H9 (cell line): ENCODE measurements at regions not wholly inside any gene's neighbourhood (a gene's known extent, or its start where the extent isn't known, plus 50 kb on each side); places are given as distances from the start of the nearest gene placed in this dataset.

Experiments
- DNase-seq: peaks from one replicate; pipeline ENCODE4 v3.0.0-alpha.2; 2017
- H2AFZ ChIP-seq: one replicate; pipeline ENCODE4 v1.6.1; 2013; ENCODE audit warnings: mild to moderate bottlenecking, low read length, control low read depth, moderate library complexity
- H2AK5ac ChIP-seq: 2 replicates; pipeline ENCODE4 v1.6.1; 2013; ENCODE audit warnings: low read length, control low read depth, mixed read lengths; ENCODE audit not compliant: insufficient read length
- H2BK120ac ChIP-seq: one replicate; pipeline ENCODE4 v1.6.1; 2013; ENCODE audit warnings: low read depth, mild to moderate bottlenecking, low read length, control low read depth, inconsistent platforms; ENCODE audit not compliant: poor library complexity, severe bottlenecking
- H2BK12ac ChIP-seq: 2 replicates; pipeline ENCODE4 v1.6.1; 2013; ENCODE audit warnings: low read length, control low read depth, mixed read lengths, low read depth; ENCODE audit not compliant: insufficient read length
- H2BK15ac ChIP-seq: 2 replicates; pipeline ENCODE4 v1.6.1; 2013; ENCODE audit warnings: low read depth, low read length, control low read depth
- H2BK20ac ChIP-seq: one replicate; pipeline ENCODE4 v1.6.1; 2013; ENCODE audit warnings: low read depth, mild to moderate bottlenecking, low read length, control low read depth, inconsistent platforms; ENCODE audit not compliant: poor library complexity, severe bottlenecking
- H2BK5ac ChIP-seq: 2 replicates; pipeline ENCODE4 v1.6.1; 2013; ENCODE audit warnings: low read length, control low read depth, mixed read lengths; ENCODE audit not compliant: insufficient read length
- H3K14ac ChIP-seq: 2 replicates; pipeline ENCODE4 v1.6.1; 2013; ENCODE audit warnings: low read length, control low read depth; ENCODE audit not compliant: insufficient read depth
- H3K18ac ChIP-seq: 2 replicates; pipeline ENCODE4 v1.6.1; 2013; ENCODE audit warnings: low read depth, mild to moderate bottlenecking, mixed read lengths, low read length, control low read depth; ENCODE audit not compliant: insufficient read length
- H3K23ac ChIP-seq: 2 replicates; pipeline ENCODE4 v1.6.1; 2013; ENCODE audit warnings: low read length, control low read depth, mixed read lengths, low read depth; ENCODE audit not compliant: insufficient read length
- H3K23me2 ChIP-seq: 2 replicates; pipeline ENCODE4 v1.6.1; 2013; ENCODE audit warnings: low read depth, mild to moderate bottlenecking, mixed read lengths, low read length, control low read depth; ENCODE audit not compliant: insufficient read length, poor library complexity, severe bottlenecking
- H3K27ac ChIP-seq: 2 replicates; pipeline ENCODE4 v1.5.1; 2013; ENCODE audit warnings: low read length, control low read depth, mixed read lengths, low read depth; ENCODE audit not compliant: insufficient read length
- H3K27me3 ChIP-seq: 2 replicates; pipeline ENCODE4 v1.6.1; 2013; ENCODE audit warnings: low read length, control low read depth, inconsistent platforms; ENCODE audit not compliant: insufficient read depth
- H3K4ac ChIP-seq: 2 replicates; pipeline ENCODE4 v1.6.1; 2013; ENCODE audit warnings: low read depth, mild to moderate bottlenecking, control low read depth, inconsistent platforms, low read length, moderate library complexity
- H3K4me1 ChIP-seq: 2 replicates; pipeline ENCODE4 v1.6.1; 2013; ENCODE audit warnings: low read length, control low read depth, inconsistent platforms; ENCODE audit not compliant: insufficient read depth
- H3K4me2 ChIP-seq: 2 replicates; pipeline ENCODE4 v1.6.1; 2013; ENCODE audit warnings: low read length, control low read depth, mixed read lengths; ENCODE audit not compliant: insufficient read length, insufficient read depth
- H3K56ac ChIP-seq: 2 replicates; pipeline ENCODE4 v1.6.1; 2013; ENCODE audit warnings: low read depth, mild to moderate bottlenecking, mixed read lengths, low read length, control low read depth; ENCODE audit not compliant: insufficient read length
- H3K79me1 ChIP-seq: 2 replicates; pipeline ENCODE4 v1.6.1; 2013; ENCODE audit warnings: low read depth, mild to moderate bottlenecking, moderate library complexity, low read length, control low read depth, inconsistent platforms; ENCODE audit not compliant: insufficient read depth, poor library complexity, severe bottlenecking
- H3K79me2 ChIP-seq: 2 replicates; pipeline ENCODE4 v1.6.1; 2013; ENCODE audit warnings: low read length, control low read depth, inconsistent platforms; ENCODE audit not compliant: insufficient read depth
- H3K9ac ChIP-seq: 2 replicates; pipeline ENCODE4 v1.6.1; 2013; ENCODE audit warnings: low read length, control low read depth, mixed read lengths; ENCODE audit not compliant: insufficient read length; ENCODE audit errors: extremely low read depth
- H3K9me3 ChIP-seq: one replicate; pipeline ENCODE4 v1.6.1; 2013; ENCODE audit warnings: low read depth, low read length, inconsistent platforms; ENCODE audit not compliant: control insufficient read depth
- H3T11ph ChIP-seq: one replicate; pipeline ENCODE4 v1.6.1; 2013; ENCODE audit warnings: mild to moderate bottlenecking, low read length, control low read depth, inconsistent platforms
- H4K20me1 ChIP-seq: one replicate; pipeline ENCODE4 v1.6.1; 2013; ENCODE audit not compliant: control insufficient read depth, insufficient read length, insufficient read depth
- H4K5ac ChIP-seq: 2 replicates; pipeline ENCODE4 v1.6.1; 2013; ENCODE audit warnings: low read depth, mild to moderate bottlenecking, mixed read lengths, low read length, control low read depth; ENCODE audit not compliant: insufficient read length
- H4K8ac ChIP-seq: replicated peaks from 2 replicates; pipeline ENCODE4 v1.6.1; 2013; ENCODE audit warnings: low read length, control low read depth, mixed read lengths, low read depth; ENCODE audit not compliant: insufficient read length
- H4K91ac ChIP-seq: 2 replicates; pipeline ENCODE4 v1.6.1; 2013; ENCODE audit warnings: low read depth, mild to moderate bottlenecking, moderate library complexity, mixed read lengths, low read length, control low read depth; ENCODE audit not compliant: insufficient read length
- H3K27ac Mint-ChIP-seq, 3 experiments: 2 replicates in 2 of 3; 3 replicates in 1 of 3; pipeline ENCODE4 v1.8.0; 2020 to 2021; ENCODE audit warnings: mixed read lengths in 3 of 3, mild to moderate bottlenecking in 1 of 3, moderate library complexity in 1 of 3
- H3K27me3 Mint-ChIP-seq: 2 replicates; pipeline ENCODE4 v1.8.0; 2021; ENCODE audit warnings: low read depth, mild to moderate bottlenecking, moderate library complexity, mixed read lengths
- H3K36me3 Mint-ChIP-seq, 3 experiments: 2 replicates in 2 of 3; 3 replicates in 1 of 3; pipeline ENCODE4 v1.8.0; 2020 to 2021; ENCODE audit warnings: low read depth in 3 of 3, mixed read lengths in 3 of 3; ENCODE audit not compliant: insufficient read depth in 1 of 3
- H3K4me1 Mint-ChIP-seq, 2 experiments: 2 replicates each; pipeline ENCODE4 v1.8.0; 2020; ENCODE audit warnings: mixed read lengths in 2 of 2
- H3K4me3 Mint-ChIP-seq, 2 experiments: 2 replicates in 1 of 2; 3 replicates in 1 of 2; pipeline ENCODE4 v1.8.0; 2020 to 2021; ENCODE audit warnings: mild to moderate bottlenecking in 2 of 2, mixed read lengths in 2 of 2, moderate library complexity in 1 of 2
- H3K9me3 Mint-ChIP-seq, 2 experiments: 2 replicates in 1 of 2; 3 replicates in 1 of 2; pipeline ENCODE4 v1.8.0; 2020; ENCODE audit warnings: mild to moderate bottlenecking in 2 of 2, mixed read lengths in 2 of 2, moderate library complexity in 1 of 2
- CTCF ChIP-seq: fragments of 200-600 bp; sonication (generic); conservative IDR thresholded peaks from 3 replicates; pipeline ENCODE4 v1.8.0; 2021; ENCODE audit warnings: antibody characterized with exemption, mild to moderate bottlenecking
- WGBS: extraction: QIAGEN DNeasy Blood & Tissue Kit; methylation state at CpG from one replicate; pipeline ENCODE4 v1.1.7; 2013; ENCODE audit warnings: missing lambda C conversion rate, low lambda C conversion rate, mixed read lengths; ENCODE audit not compliant: insufficient read length; ENCODE audit errors: extremely low coverage; 5-methylcytosine and 5-hydroxymethylcytosine counted together

- no peak overlapping the region for H3K23ac ChIP-seq
- no CpG with 5 or more reads among the region's 2 CpGs for WGBS
- no peak overlapping the region for H2BK15ac ChIP-seq
- H2BK120ac ChIP-seq: no peak overlapping the region
- H2BK12ac ChIP-seq: no peak overlapping the region
- Mint-ChIP-seq H3K9me3 (no peaks in the 10 kb centered on the region), H3K27ac (no peak overlapping the region), H3K4me3 (no peak overlapping the region), H3K4me1 (peaks cover 0 to 4% of the 10 kb centered on the region in 2 experiments; a peak in 2 of 4 replicates), H3K27me3 (no peaks in the 10 kb centered on the region), H3K36me3 (no peaks in the 10 kb centered on the region)
- H3K27me3 ChIP-seq: no peaks in the 10 kb centered on the region
- H3K27ac ChIP-seq: no peak overlapping the region
- H3K79me1 ChIP-seq: no peaks in the 10 kb centered on the region
- no peak overlapping the region for H2AFZ ChIP-seq
- H4K20me1 ChIP-seq: no peaks in the 10 kb centered on the region
- H3K14ac ChIP-seq: no peak overlapping the region
- H4K8ac ChIP-seq: no peak overlapping the region
- no peaks in the 10 kb centered on the region for H3K23me2 ChIP-seq
- no peak overlapping the region for H2BK20ac ChIP-seq
- H4K91ac ChIP-seq: no peak overlapping the region
- H3K4me1 ChIP-seq: no peaks in the 10 kb centered on the region
- no peak overlapping the region for H4K5ac ChIP-seq
- no peak overlapping the region for H3K4ac ChIP-seq
- H3K79me2 ChIP-seq: no peaks in the 10 kb centered on the region
- H3K56ac ChIP-seq: no peak overlapping the region
- no peak overlapping the region for H2BK5ac ChIP-seq
- no peak for TF ChIP-seq CTCF
- no peaks in the 10 kb centered on the region for H3K9me3 ChIP-seq
- no peak overlapping the region for H2AK5ac ChIP-seq
- H3K18ac ChIP-seq: no peak overlapping the region
- H3T11ph ChIP-seq: no peak overlapping the region
- H3K4me2 ChIP-seq: no peak overlapping the region
- H3K9ac ChIP-seq: no peak overlapping the region
- DNase-seq: no peak
Observed at GRCh38 chr12:25326326-25326725, 75.6 kb upstream of the KRAS start.
